ENCODE measurements at regions not wholly inside any gene's neighbourhood (a gene's known extent, or its start where the extent isn't known, plus 50 kb on each side); places are given as distances from the start of the nearest gene placed in this dataset.

GRCh38 chr3:148428862-148429605 is 268.7 kb upstream of the AGTR1 start:
- no peaks in the 10 kb centered on the region for H3K27me3 ChIP-seq (ENCODE audit: control insufficient read depth, insufficient read depth, low read length)
- ATAC-seq (no peak), DNase-seq (ENCODE audit: low read depth, low spot score) (no peak)
- H3K36me3 ChIP-seq (ENCODE audit: control insufficient read depth, insufficient read depth, low read length) = no peaks in the 10 kb centered on the region
- no peaks in the 10 kb centered on the region for H3K9me3 ChIP-seq (ENCODE audit: control insufficient read depth, insufficient read depth, low read depth, low read length)
- TF ChIP-seq POLR2AphosphoS5 (IDR thresholded peaks at IDR 0.05; ENCODE audit: low read depth, low read length) (no peak), TCF7L2 (IDR thresholded peaks at IDR 0.05; ENCODE audit: low read depth, low read length) (no peak), CTCF (IDR thresholded peaks at IDR 0.05) (no peak), SIN3A (IDR thresholded peaks at IDR 0.05; ENCODE audit: borderline replicate concordance, insufficient read depth, low read depth, low read length) (no peak)
- TF ChIP-seq, protein P1, sequence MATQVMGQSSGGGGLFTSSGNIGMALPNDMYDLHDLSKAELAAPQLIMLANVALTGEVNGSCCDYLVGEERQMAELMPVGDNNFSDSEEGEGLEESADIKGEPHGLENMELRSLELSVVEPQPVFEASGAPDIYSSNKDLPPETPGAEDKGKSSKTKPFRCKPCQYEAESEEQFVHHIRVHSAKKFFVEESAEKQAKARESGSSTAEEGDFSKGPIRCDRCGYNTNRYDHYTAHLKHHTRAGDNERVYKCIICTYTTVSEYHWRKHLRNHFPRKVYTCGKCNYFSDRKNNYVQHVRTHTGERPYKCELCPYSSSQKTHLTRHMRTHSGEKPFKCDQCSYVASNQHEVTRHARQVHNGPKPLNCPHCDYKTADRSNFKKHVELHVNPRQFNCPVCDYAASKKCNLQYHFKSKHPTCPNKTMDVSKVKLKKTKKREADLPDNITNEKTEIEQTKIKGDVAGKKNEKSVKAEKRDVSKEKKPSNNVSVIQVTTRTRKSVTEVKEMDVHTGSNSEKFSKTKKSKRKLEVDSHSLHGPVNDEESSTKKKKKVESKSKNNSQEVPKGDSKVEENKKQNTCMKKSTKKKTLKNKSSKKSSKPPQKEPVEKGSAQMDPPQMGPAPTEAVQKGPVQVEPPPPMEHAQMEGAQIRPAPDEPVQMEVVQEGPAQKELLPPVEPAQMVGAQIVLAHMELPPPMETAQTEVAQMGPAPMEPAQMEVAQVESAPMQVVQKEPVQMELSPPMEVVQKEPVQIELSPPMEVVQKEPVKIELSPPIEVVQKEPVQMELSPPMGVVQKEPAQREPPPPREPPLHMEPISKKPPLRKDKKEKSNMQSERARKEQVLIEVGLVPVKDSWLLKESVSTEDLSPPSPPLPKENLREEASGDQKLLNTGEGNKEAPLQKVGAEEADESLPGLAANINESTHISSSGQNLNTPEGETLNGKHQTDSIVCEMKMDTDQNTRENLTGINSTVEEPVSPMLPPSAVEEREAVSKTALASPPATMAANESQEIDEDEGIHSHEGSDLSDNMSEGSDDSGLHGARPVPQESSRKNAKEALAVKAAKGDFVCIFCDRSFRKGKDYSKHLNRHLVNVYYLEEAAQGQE (IDR thresholded peaks at IDR 0.05; ENCODE audit: insufficient read depth in 1 of 2, low read depth in 2 of 2, low read length in 1 of 2) = no peak
- in situ Hi-C loops (cut with HindIII; ENCODE audit: low pct_unique_long_range_greater_than_20kb, low sequenced_read_pairs) = no loop called here
- ChIA-PET POLR2A (no interaction called here), CTCF (no interaction called here)
- H3K4me3 ChIP-seq (ENCODE audit: low read depth in 2 of 2, low read length in 2 of 2) = no peak overlapping the region
- intact Hi-C loops (cut with micrococcal nuclease; ENCODE audit: unreplicated experiment) = no loop called here
- no peak overlapping the region for H3K27ac ChIP-seq (ENCODE audit: low read length)
- no peaks in the 10 kb centered on the region for H3K4me1 ChIP-seq (ENCODE audit: control insufficient read depth, insufficient read depth, low read length)
- no TSS peak for BruUV-seq (replicated peaks)

- no peaks in the 10 kb centered on the region for H3K4me1 ChIP-seq (ENCODE audit: control insufficient read depth, insufficient read depth, low read length)
- BruUV-seq (replicated peaks) = no TSS peak
- ChIA-PET POLR2A (no interaction called here), CTCF (no interaction called here)
- TF ChIP-seq POLR2AphosphoS5 (IDR thresholded peaks at IDR 0.05; ENCODE audit: low read depth, low read length) = no peak
- TF ChIP-seq CTCF (IDR thresholded peaks at IDR 0.05) = no peak
- TF ChIP-seq, protein P1 (IDR thresholded peaks at IDR 0.05; ENCODE audit: insufficient read depth in 1 of 2, low read depth in 2 of 2, low read length in 1 of 2) = no peak
- TF ChIP-seq SIN3A (IDR thresholded peaks at IDR 0.05; ENCODE audit: borderline replicate concordance, insufficient read depth, low read depth, low read length) = no peak
- TF ChIP-seq TCF7L2 (IDR thresholded peaks at IDR 0.05; ENCODE audit: low read depth, low read length) = no peak
- H3K27me3 ChIP-seq (ENCODE audit: control insufficient read depth, insufficient read depth, low read length) = no peaks in the 10 kb centered on the region
- ATAC-seq (no peak), DNase-seq (ENCODE audit: low read depth, low spot score) (no peak)
- H3K9me3 ChIP-seq (ENCODE audit: control insufficient read depth, insufficient read depth, low read depth, low read length) = no peaks in the 10 kb centered on the region
- H3K4me3 ChIP-seq (ENCODE audit: low read depth in 2 of 2, low read length in 2 of 2) = no peak overlapping the region
- in situ Hi-C loops (cut with HindIII; ENCODE audit: low pct_unique_long_range_greater_than_20kb, low sequenced_read_pairs) = no loop called here
- H3K36me3 ChIP-seq (ENCODE audit: control insufficient read depth, insufficient read depth, low read length) = no peaks in the 10 kb centered on the region
- H3K27ac ChIP-seq (ENCODE audit: low read length) = no peak overlapping the region
- intact Hi-C loops (cut with micrococcal nuclease; ENCODE audit: unreplicated experiment) = no loop called here
Observed at GRCh38 chr3:148433665-148434064, 264.0 kb upstream of the AGTR1 start.

All from Panc1 (cell line).